HG03442 (cell line): ENCODE measurements at regions not wholly inside any gene's neighbourhood (a gene's known extent, or its start where the extent isn't known, plus 50 kb on each side); places are given as distances from the start of the nearest gene placed in this dataset.
A peak's percentile ranks its signal among the peaks of the same experiment; 100 is the strongest.

Experiments used
- ATAC-seq: cut with Tn5 transposase; IDR thresholded peaks from one replicate; pipeline ENCODE4 v1.9.1; 2021; ENCODE audit warnings: mild to moderate bottlenecking, moderate library complexity; ENCODE audit not compliant: unreplicated experiment

- no peak for ATAC-seq
These were observed 51.9 kb upstream of the USP47 start for GRCh38 chr11:11789735-11790369.

- ATAC-seq = no peak
These were observed 53.6 kb upstream of the USP47 start for GRCh38 chr11:11788063-11788710.

GRCh38 chr11:11787305-11788062 lies 54.3 kb upstream of the USP47 start:
- ATAC-seq = peak; percentile 59

- no peak for ATAC-seq
These were observed 55.0 kb upstream of the USP47 start for GRCh38 chr11:11786771-11787170.

GRCh38 chr11:11786234-11786633 lies 55.5 kb upstream of the USP47 start:
- ATAC-seq = no peak

- no peak for ATAC-seq
These were observed 59.2 kb upstream of the USP47 start for GRCh38 chr11:11782532-11783110.

GRCh38 chr11:11780858-11781257 lies 60.9 kb upstream of the USP47 start:
- no peak for ATAC-seq

- no peak for ATAC-seq
These were observed 61.8 kb upstream of the USP47 start for GRCh38 chr11:11779975-11780374.

- ATAC-seq = no peak
These were observed 63.9 kb upstream of the USP47 start for GRCh38 chr11:11777897-11778296.

- ATAC-seq = no peak
These were observed 65.1 kb upstream of the USP47 start for GRCh38 chr11:11776714-11777113.

GRCh38 chr11:11774928-11775327 lies 66.8 kb upstream of the USP47 start:
- ATAC-seq = no peak

- no peak for ATAC-seq
These were observed 68.8 kb upstream of the USP47 start for GRCh38 chr11:11772865-11773515.

- ATAC-seq = no peak
These were observed 70.8 kb upstream of the USP47 start for GRCh38 chr11:11770921-11771486.

GRCh38 chr11:11770296-11770695 lies 71.5 kb upstream of the USP47 start:
- no peak for ATAC-seq

- ATAC-seq = no peak
These were observed 72.0 kb upstream of the USP47 start for GRCh38 chr11:11769782-11770181.

- ATAC-seq = no peak
These were observed 72.4 kb upstream of the USP47 start for GRCh38 chr11:11769362-11769761.

GRCh38 chr11:11764423-11764803 lies 77.4 kb upstream of the USP47 start:
- no peak for ATAC-seq

GRCh38 chr11:11763796-11764422 lies 77.9 kb upstream of the USP47 start:
- ATAC-seq = no peak

- ATAC-seq = no peak
These were observed 80.9 kb upstream of the USP47 start for GRCh38 chr11:11760838-11761237.

- no peak for ATAC-seq
These were observed 83.1 kb upstream of the USP47 start for GRCh38 chr11:11758603-11759196.
